ENCODE measurements at regions not wholly inside any gene's neighbourhood (a gene's known extent, or its start where the extent isn't known, plus 50 kb on each side); places are given as distances from the start of the nearest gene placed in this dataset.

- no peak for TF ChIP-seq CTCF (IDR thresholded peaks at IDR 0.05)
- no peak for TF ChIP-seq POLR2AphosphoS5 (IDR thresholded peaks at IDR 0.05)
- TF ChIP-seq POLR2A (IDR thresholded peaks at IDR 0.05): no peak
Observed at GRCh38 chr4:17328141-17328815, 183.6 kb downstream of the QDPR start.

All from breast epithelium (tissue), 3 donors.